ENCODE measurements at regions not wholly inside any gene's neighbourhood (a gene's known extent, or its start where the extent isn't known, plus 50 kb on each side); places are given as distances from the start of the nearest gene placed in this dataset.

DNA sequence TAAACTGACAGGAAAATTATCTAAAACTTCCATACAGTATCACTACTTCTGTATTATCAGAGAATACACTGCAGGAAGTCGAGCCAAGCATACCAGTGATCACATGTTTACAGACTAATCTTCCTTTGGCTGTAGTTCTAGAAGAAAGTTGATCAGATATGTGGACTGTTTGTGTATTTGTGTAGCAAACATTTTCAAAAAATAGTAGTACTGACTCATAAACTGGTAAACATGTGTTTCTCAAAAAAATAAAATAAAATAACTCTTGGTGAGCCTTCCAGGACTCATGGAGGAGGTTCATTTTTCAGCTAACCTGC, 148.9 kb upstream of the SLC39A10 start:
- no peak for TF ChIP-seq POLR2A (IDR thresholded peaks at IDR 0.05; ENCODE audit: control extremely low read depth in 1 of 2, low read depth in 2 of 2, low read length in 2 of 2)
- TF ChIP-seq, protein P1, sequence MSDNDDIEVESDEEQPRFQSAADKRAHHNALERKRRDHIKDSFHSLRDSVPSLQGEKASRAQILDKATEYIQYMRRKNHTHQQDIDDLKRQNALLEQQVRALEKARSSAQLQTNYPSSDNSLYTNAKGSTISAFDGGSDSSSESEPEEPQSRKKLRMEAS (IDR thresholded peaks at IDR 0.05), result no peak
